ENCODE measurements at regions not wholly inside any gene's neighbourhood (a gene's known extent, or its start where the extent isn't known, plus 50 kb on each side); places are given as distances from the start of the nearest gene placed in this dataset.

DNA sequence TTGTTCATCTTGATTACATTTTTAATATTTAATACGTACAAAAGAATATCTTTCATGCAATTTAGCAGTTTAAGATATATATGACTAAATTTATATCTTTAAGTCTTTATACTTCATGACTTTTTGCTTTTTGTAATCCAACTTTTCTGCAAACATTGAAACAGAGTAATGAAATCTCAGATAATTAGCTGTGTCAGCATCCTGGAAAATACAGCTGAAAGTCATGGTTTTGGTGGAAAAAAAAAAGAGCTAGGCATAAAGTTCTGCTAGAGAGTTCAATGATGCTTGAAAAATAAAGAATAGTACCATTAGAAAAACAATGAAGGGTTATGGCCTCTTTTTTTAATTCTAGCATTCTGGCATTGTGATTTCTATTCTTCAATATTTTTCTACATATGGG is 387.4 kb upstream of the ROBO2 start:
- no peak for TF ChIP-seq NR1H2 (CRISPR knock-in tag; IDR thresholded peaks at IDR 0.05)
- TF ChIP-seq CTCF (IDR thresholded peaks at IDR 0.05 in 2 of 3, conservative IDR thresholded peaks at IDR 0.05 in 1 of 3; ENCODE audit: insufficient read depth in 2 of 3, low read depth in 1 of 3, low read length in 3 of 3): no peak
- TF ChIP-seq, protein P1, sequence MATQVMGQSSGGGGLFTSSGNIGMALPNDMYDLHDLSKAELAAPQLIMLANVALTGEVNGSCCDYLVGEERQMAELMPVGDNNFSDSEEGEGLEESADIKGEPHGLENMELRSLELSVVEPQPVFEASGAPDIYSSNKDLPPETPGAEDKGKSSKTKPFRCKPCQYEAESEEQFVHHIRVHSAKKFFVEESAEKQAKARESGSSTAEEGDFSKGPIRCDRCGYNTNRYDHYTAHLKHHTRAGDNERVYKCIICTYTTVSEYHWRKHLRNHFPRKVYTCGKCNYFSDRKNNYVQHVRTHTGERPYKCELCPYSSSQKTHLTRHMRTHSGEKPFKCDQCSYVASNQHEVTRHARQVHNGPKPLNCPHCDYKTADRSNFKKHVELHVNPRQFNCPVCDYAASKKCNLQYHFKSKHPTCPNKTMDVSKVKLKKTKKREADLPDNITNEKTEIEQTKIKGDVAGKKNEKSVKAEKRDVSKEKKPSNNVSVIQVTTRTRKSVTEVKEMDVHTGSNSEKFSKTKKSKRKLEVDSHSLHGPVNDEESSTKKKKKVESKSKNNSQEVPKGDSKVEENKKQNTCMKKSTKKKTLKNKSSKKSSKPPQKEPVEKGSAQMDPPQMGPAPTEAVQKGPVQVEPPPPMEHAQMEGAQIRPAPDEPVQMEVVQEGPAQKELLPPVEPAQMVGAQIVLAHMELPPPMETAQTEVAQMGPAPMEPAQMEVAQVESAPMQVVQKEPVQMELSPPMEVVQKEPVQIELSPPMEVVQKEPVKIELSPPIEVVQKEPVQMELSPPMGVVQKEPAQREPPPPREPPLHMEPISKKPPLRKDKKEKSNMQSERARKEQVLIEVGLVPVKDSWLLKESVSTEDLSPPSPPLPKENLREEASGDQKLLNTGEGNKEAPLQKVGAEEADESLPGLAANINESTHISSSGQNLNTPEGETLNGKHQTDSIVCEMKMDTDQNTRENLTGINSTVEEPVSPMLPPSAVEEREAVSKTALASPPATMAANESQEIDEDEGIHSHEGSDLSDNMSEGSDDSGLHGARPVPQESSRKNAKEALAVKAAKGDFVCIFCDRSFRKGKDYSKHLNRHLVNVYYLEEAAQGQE (IDR thresholded peaks at IDR 0.05; ENCODE audit: borderline replicate concordance): no peak
- TF ChIP-seq, protein P1 (CRISPR knock-in tag; IDR thresholded peaks at IDR 0.05; ENCODE audit: low read depth): no peak
- TF ChIP-seq POLR2AphosphoS5 (IDR thresholded peaks at IDR 0.05; ENCODE audit: control insufficient read depth, insufficient read depth, low read depth, low read length): no peak
- no peak for TF ChIP-seq EZH2 (IDR thresholded peaks at IDR 0.05; ENCODE audit: borderline replicate concordance, low read depth, low read length)
- TF ChIP-seq, protein P2, sequence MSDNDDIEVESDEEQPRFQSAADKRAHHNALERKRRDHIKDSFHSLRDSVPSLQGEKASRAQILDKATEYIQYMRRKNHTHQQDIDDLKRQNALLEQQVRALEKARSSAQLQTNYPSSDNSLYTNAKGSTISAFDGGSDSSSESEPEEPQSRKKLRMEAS (CRISPR knock-in tag; IDR thresholded peaks at IDR 0.05): no peak
- TF ChIP-seq ZSCAN29 (IDR thresholded peaks at IDR 0.05): no peak
- TF ChIP-seq RBFOX2 (IDR thresholded peaks at IDR 0.05; ENCODE audit: low read depth, low read length): no peak
- TF ChIP-seq POLR2A (conservative IDR thresholded peaks at IDR 0.05): no peak
- TF ChIP-seq, protein P3, sequence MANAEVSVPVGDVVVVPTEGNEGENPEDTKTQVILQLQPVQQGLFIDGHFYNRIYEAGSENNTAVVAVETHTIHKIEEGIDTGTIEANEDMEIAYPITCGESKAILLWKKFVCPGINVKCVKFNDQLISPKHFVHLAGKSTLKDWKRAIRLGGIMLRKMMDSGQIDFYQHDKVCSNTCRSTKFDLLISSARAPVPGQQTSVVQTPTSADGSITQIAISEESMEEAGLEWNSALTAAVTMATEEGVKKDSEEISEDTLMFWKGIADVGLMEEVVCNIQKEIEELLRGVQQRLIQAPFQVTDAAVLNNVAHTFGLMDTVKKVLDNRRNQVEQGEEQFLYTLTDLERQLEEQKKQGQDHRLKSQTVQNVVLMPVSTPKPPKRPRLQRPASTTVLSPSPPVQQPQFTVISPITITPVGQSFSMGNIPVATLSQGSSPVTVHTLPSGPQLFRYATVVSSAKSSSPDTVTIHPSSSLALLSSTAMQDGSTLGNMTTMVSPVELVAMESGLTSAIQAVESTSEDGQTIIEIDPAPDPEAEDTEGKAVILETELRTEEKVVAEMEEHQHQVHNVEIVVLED (CRISPR knock-in tag; IDR thresholded peaks at IDR 0.05): no peak
- no peak for TF ChIP-seq CREB1 (IDR thresholded peaks at IDR 0.05)
- TF ChIP-seq CREB1 (CRISPR knock-in tag; IDR thresholded peaks at IDR 0.05): no peak
- no peak for TF ChIP-seq ZNF561 (CRISPR knock-in tag; conservative IDR thresholded peaks at IDR 0.05)
- no peak for TF ChIP-seq SP2 (IDR thresholded peaks at IDR 0.05; ENCODE audit: extremely low read depth, low read depth, low read length, poor library complexity, severe bottlenecking)
- TF ChIP-seq NFYB (IDR thresholded peaks at IDR 0.05; ENCODE audit: extremely low read depth, insufficient read length): no peak

All from K562 (cell line).